ENCODE measurements at regions not wholly inside any gene's neighbourhood (a gene's known extent, or its start where the extent isn't known, plus 50 kb on each side); places are given as distances from the start of the nearest gene placed in this dataset.
"Not testable (repeated sequence)": the region's sequence is repeated elsewhere in the genome, so short reads cannot be mapped to it uniquely, and the experiment has no call there.

GRCh38 chr20:43381533-43381932 is 76.2 kb upstream of the SRSF6 start:
- H2AFZ ChIP-seq (ENCODE audit: low read length); H3K9me2 ChIP-seq (ENCODE audit: insufficient read depth, low read length); BruUV-seq (replicated peaks); H3K27ac ChIP-seq (ENCODE audit: low read depth, low read length, poor library complexity, severe bottlenecking); CTCF ChIA-PET (ENCODE audit: unreplicated experiment); H3K9me3 ChIP-seq (ENCODE audit: low read length); DNase-seq (ENCODE audit: low spot score); H4K20me1 ChIP-seq (ENCODE audit: insufficient read depth, low read length); intact Hi-C loops (cut with micrococcal nuclease; ENCODE audit: unreplicated experiment); H3K4me3 ChIP-seq (ENCODE audit: low read depth, low read length, poor library complexity, severe bottlenecking); H3K4me1 ChIP-seq (ENCODE audit: insufficient read depth, low read length, poor library complexity, severe bottlenecking); POLR2A ChIA-PET; H3K36me3 ChIP-seq (ENCODE audit: insufficient read depth, low read length); H3K4me2 ChIP-seq (ENCODE audit: low read length); H3K79me2 ChIP-seq (ENCODE audit: insufficient read depth, low read depth, low read length): not testable (repeated sequence)

GRCh38 chr20:43379239-43379917 is 78.3 kb upstream of the SRSF6 start:
- intact Hi-C loops (cut with micrococcal nuclease; ENCODE audit: unreplicated experiment), result no loop called here
- Histone ChIP-seq H3K4me2 (ENCODE audit: low read length) (no peak overlapping the region), H3K9me2 (ENCODE audit: insufficient read depth, low read length) (no peaks in the 10 kb centered on the region), H3K4me3 (ENCODE audit: low read depth, low read length, poor library complexity, severe bottlenecking) (no peak overlapping the region), H2AFZ (ENCODE audit: low read length) (no peak overlapping the region), H4K20me1 (ENCODE audit: insufficient read depth, low read length) (no peaks in the 10 kb centered on the region), H3K36me3 (ENCODE audit: insufficient read depth, low read length) (no peaks in the 10 kb centered on the region), H3K4me1 (ENCODE audit: insufficient read depth, low read length, poor library complexity, severe bottlenecking) (no peaks in the 10 kb centered on the region), H3K9me3 (ENCODE audit: low read length) (no peaks in the 10 kb centered on the region), H3K27ac (ENCODE audit: low read depth, low read length, poor library complexity, severe bottlenecking) (no peak overlapping the region), H3K79me2 (ENCODE audit: insufficient read depth, low read depth, low read length) (no peaks in the 10 kb centered on the region)
- POLR2A ChIA-PET, result interaction anchor here (0.5 kb wide), 1 partner anchor 211 kb away, joined by 3 read pairs; the partner anchor contains the start of gene IFT52
- CTCF ChIA-PET (ENCODE audit: unreplicated experiment), result no interaction called here
- DNase-seq (ENCODE audit: low spot score), result no peak
- TF ChIP-seq CTCF (conservative IDR thresholded peaks at IDR 0.05; ENCODE audit: low read length) (no peak), EZH2phosphoT487 (IDR thresholded peaks at IDR 0.05; ENCODE audit: borderline replicate concordance, low read depth, low read length) (no peak)
- BruUV-seq (replicated peaks), result no TSS peak

- BruUV-seq (replicated peaks), result no TSS peak
- Histone ChIP-seq H2AFZ (ENCODE audit: low read length) (no peak overlapping the region), H3K4me1 (ENCODE audit: insufficient read depth, low read length, poor library complexity, severe bottlenecking) (no peaks in the 10 kb centered on the region), H4K20me1 (ENCODE audit: insufficient read depth, low read length) (no peaks in the 10 kb centered on the region), H3K27ac (ENCODE audit: low read depth, low read length, poor library complexity, severe bottlenecking) (no peak overlapping the region), H3K4me2 (ENCODE audit: low read length) (no peak overlapping the region), H3K9me2 (ENCODE audit: insufficient read depth, low read length) (no peaks in the 10 kb centered on the region), H3K36me3 (ENCODE audit: insufficient read depth, low read length) (no peaks in the 10 kb centered on the region), H3K9me3 (ENCODE audit: low read length) (no peaks in the 10 kb centered on the region), H3K79me2 (ENCODE audit: insufficient read depth, low read depth, low read length) (no peaks in the 10 kb centered on the region), H3K4me3 (ENCODE audit: low read depth, low read length, poor library complexity, severe bottlenecking) (no peak overlapping the region)
- DNase-seq (ENCODE audit: low spot score), result no peak
- intact Hi-C loops (cut with micrococcal nuclease; ENCODE audit: unreplicated experiment), result no loop called here
- POLR2A ChIA-PET, result no interaction called here
- TF ChIP-seq CTCF (conservative IDR thresholded peaks at IDR 0.05; ENCODE audit: low read length) (no peak), EZH2phosphoT487 (IDR thresholded peaks at IDR 0.05; ENCODE audit: borderline replicate concordance, low read depth, low read length) (no peak)
- CTCF ChIA-PET (ENCODE audit: unreplicated experiment), result no interaction called here
Observed at GRCh38 chr20:43376831-43377230, 80.9 kb upstream of the SRSF6 start.
